H1 (cell line): ENCODE measurements at regions not wholly inside any gene's neighbourhood (a gene's known extent, or its start where the extent isn't known, plus 50 kb on each side); places are given as distances from the start of the nearest gene placed in this dataset.

Experiments
- BCL11A ChIP-seq, 2 experiments: IDR thresholded peaks; one replicate each; pipeline ENCODE4 v1.6.1; 2011; ENCODE audit warnings: low read depth in 2 of 2, low read length in 2 of 2, mild to moderate bottlenecking in 2 of 2
- CHD1 ChIP-seq: IDR thresholded peaks from 2 replicates; pipeline ENCODE4 v1.6.1; 2012; ENCODE audit warnings: low read depth, low read length, improper control_type of control experiment
- EGR1 ChIP-seq: IDR thresholded peaks from 2 replicates; pipeline ENCODE4 v1.6.1; 2011; ENCODE audit warnings: low read depth, low read length, borderline replicate concordance
- EZH2 ChIP-seq: fragments of 200-600 bp; sonication (generic); IDR thresholded peaks from 2 replicates; pipeline ENCODE4 v1.7.1; 2012; ENCODE audit warnings: low read depth, mild to moderate bottlenecking, moderate library complexity, low read length, inconsistent platforms; ENCODE audit not compliant: severe bottlenecking
- FOSL1 ChIP-seq: IDR thresholded peaks from 2 replicates; pipeline ENCODE4 v1.6.1; 2011; ENCODE audit warnings: mild to moderate bottlenecking, low read depth, low read length, moderate library complexity; ENCODE audit not compliant: insufficient read depth
- HDAC6 ChIP-seq: IDR thresholded peaks from one replicate; pipeline ENCODE4 v1.7.1; 2012; ENCODE audit warnings: low read depth, mild to moderate bottlenecking, inconsistent platforms, low read length, moderate library complexity
- PHF8 ChIP-seq: fragments of 200-600 bp; sonication (generic); conservative IDR thresholded peaks from 2 replicates; pipeline ENCODE4 v1.7.1; 2012; ENCODE audit warnings: low read depth, mild to moderate bottlenecking, inconsistent platforms, low read length, moderate library complexity
- POLR2A ChIP-seq, 2 experiments: IDR thresholded peaks; 1 replicate in 1 of 2; 2 replicates in 1 of 2; pipeline ENCODE4 v1.6.1; 2011; ENCODE audit warnings: low read depth in 2 of 2, low read length in 2 of 2, mild to moderate bottlenecking in 2 of 2; ENCODE audit errors: control extremely low read depth in 1 of 2
- TCF12 ChIP-seq: IDR thresholded peaks from 2 replicates; pipeline ENCODE4 v1.6.1; 2011; ENCODE audit warnings: low read depth, mild to moderate bottlenecking, low read length
- TF ChIP-seq, protein P1 (sequence below): fragments of 300-600 bp; sonication (generic); IDR thresholded peaks from 2 replicates; pipeline ENCODE4 v1.7.1; 2012; ENCODE audit warnings: low read length, moderate library complexity, mild to moderate bottlenecking, inconsistent platforms; ENCODE audit not compliant: insufficient replicate concordance
- TF ChIP-seq, protein P2 (sequence below): IDR thresholded peaks from 2 replicates; pipeline ENCODE4 v1.6.1; 2012; ENCODE audit warnings: low read length, inconsistent platforms

DNA sequence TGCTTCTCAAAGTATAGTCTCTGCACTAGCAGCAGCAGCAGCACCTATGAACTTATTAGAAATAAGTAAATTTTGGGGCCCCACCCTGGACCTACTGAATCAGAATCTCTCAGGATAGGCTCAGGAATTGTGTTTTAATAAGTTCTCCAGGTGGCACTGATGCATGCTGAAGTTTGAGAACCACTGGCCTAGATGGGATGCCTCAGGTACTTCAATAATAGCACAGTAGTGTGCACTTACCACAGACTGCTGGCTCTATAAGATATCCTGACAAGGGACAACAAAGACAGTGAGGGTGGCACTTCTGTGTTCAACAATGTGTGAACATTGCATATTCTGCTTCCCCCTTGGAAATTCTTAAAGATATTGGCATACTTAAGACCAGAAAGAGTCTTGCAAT lies 64.7 kb upstream of the HABP2 start (continued):
- TF ChIP-seq, protein P1, sequence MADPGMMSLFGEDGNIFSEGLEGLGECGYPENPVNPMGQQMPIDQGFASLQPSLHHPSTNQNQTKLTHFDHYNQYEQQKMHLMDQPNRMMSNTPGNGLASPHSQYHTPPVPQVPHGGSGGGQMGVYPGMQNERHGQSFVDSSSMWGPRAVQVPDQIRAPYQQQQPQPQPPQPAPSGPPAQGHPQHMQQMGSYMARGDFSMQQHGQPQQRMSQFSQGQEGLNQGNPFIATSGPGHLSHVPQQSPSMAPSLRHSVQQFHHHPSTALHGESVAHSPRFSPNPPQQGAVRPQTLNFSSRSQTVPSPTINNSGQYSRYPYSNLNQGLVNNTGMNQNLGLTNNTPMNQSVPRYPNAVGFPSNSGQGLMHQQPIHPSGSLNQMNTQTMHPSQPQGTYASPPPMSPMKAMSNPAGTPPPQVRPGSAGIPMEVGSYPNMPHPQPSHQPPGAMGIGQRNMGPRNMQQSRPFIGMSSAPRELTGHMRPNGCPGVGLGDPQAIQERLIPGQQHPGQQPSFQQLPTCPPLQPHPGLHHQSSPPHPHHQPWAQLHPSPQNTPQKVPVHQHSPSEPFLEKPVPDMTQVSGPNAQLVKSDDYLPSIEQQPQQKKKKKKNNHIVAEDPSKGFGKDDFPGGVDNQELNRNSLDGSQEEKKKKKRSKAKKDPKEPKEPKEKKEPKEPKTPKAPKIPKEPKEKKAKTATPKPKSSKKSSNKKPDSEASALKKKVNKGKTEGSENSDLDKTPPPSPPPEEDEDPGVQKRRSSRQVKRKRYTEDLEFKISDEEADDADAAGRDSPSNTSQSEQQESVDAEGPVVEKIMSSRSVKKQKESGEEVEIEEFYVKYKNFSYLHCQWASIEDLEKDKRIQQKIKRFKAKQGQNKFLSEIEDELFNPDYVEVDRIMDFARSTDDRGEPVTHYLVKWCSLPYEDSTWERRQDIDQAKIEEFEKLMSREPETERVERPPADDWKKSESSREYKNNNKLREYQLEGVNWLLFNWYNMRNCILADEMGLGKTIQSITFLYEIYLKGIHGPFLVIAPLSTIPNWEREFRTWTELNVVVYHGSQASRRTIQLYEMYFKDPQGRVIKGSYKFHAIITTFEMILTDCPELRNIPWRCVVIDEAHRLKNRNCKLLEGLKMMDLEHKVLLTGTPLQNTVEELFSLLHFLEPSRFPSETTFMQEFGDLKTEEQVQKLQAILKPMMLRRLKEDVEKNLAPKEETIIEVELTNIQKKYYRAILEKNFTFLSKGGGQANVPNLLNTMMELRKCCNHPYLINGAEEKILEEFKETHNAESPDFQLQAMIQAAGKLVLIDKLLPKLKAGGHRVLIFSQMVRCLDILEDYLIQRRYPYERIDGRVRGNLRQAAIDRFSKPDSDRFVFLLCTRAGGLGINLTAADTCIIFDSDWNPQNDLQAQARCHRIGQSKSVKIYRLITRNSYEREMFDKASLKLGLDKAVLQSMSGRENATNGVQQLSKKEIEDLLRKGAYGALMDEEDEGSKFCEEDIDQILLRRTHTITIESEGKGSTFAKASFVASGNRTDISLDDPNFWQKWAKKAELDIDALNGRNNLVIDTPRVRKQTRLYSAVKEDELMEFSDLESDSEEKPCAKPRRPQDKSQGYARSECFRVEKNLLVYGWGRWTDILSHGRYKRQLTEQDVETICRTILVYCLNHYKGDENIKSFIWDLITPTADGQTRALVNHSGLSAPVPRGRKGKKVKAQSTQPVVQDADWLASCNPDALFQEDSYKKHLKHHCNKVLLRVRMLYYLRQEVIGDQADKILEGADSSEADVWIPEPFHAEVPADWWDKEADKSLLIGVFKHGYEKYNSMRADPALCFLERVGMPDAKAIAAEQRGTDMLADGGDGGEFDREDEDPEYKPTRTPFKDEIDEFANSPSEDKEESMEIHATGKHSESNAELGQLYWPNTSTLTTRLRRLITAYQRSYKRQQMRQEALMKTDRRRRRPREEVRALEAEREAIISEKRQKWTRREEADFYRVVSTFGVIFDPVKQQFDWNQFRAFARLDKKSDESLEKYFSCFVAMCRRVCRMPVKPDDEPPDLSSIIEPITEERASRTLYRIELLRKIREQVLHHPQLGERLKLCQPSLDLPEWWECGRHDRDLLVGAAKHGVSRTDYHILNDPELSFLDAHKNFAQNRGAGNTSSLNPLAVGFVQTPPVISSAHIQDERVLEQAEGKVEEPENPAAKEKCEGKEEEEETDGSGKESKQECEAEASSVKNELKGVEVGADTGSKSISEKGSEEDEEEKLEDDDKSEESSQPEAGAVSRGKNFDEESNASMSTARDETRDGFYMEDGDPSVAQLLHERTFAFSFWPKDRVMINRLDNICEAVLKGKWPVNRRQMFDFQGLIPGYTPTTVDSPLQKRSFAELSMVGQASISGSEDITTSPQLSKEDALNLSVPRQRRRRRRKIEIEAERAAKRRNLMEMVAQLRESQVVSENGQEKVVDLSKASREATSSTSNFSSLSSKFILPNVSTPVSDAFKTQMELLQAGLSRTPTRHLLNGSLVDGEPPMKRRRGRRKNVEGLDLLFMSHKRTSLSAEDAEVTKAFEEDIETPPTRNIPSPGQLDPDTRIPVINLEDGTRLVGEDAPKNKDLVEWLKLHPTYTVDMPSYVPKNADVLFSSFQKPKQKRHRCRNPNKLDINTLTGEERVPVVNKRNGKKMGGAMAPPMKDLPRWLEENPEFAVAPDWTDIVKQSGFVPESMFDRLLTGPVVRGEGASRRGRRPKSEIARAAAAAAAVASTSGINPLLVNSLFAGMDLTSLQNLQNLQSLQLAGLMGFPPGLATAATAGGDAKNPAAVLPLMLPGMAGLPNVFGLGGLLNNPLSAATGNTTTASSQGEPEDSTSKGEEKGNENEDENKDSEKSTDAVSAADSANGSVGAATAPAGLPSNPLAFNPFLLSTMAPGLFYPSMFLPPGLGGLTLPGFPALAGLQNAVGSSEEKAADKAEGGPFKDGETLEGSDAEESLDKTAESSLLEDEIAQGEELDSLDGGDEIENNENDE = no peak
- TF ChIP-seq BCL11A (IDR thresholded peaks at IDR 0.05; ENCODE audit: low read depth in 2 of 2, low read length in 2 of 2) (no peak), TCF12 (no peak), HDAC6 (no peak), EZH2 (no peak), EGR1 (no peak), POLR2A (IDR thresholded peaks at IDR 0.05; ENCODE audit: control extremely low read depth in 1 of 2, low read depth in 2 of 2, low read length in 2 of 2) (no peak), FOSL1 (no peak), CHD1 (no peak), PHF8 (no peak)
- TF ChIP-seq, protein P2, sequence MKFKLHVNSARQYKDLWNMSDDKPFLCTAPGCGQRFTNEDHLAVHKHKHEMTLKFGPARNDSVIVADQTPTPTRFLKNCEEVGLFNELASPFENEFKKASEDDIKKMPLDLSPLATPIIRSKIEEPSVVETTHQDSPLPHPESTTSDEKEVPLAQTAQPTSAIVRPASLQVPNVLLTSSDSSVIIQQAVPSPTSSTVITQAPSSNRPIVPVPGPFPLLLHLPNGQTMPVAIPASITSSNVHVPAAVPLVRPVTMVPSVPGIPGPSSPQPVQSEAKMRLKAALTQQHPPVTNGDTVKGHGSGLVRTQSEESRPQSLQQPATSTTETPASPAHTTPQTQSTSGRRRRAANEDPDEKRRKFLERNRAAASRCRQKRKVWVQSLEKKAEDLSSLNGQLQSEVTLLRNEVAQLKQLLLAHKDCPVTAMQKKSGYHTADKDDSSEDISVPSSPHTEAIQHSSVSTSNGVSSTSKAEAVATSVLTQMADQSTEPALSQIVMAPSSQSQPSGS = no peak
